ENCODE measurements at regions not wholly inside any gene's neighbourhood (a gene's known extent, or its start where the extent isn't known, plus 50 kb on each side); places are given as distances from the start of the nearest gene placed in this dataset.

- CTCF ChIA-PET (ENCODE audit: partially characterized antibody), result no interaction called here
- H3K56ac ChIP-seq (replicated peaks; ENCODE audit: insufficient read length, low read depth, low read length), result peak overlapping the region; percentile 52
- no peaks in the 10 kb centered on the region for H3K9me3 ChIP-seq (ENCODE audit: insufficient read depth in 2 of 2, low read depth in 1 of 2, low read length in 1 of 2)
- H3K27me3 ChIP-seq (replicated peaks in 1 of 4; ENCODE audit: control insufficient read depth in 3 of 4, extremely low read depth in 1 of 4, insufficient read depth in 3 of 4, low read length in 3 of 4), result no peaks in the 10 kb centered on the region
- H2BK5ac ChIP-seq (ENCODE audit: low read depth, low read length), result no peak overlapping the region
- no peak overlapping the region for H2BK12ac ChIP-seq (ENCODE audit: low read depth, low read length)
- no peak overlapping the region for H3K23ac ChIP-seq (ENCODE audit: insufficient read length)
- no peaks in the 10 kb centered on the region for H3K36me3 ChIP-seq (ENCODE audit: control insufficient read depth in 2 of 4, insufficient read depth in 4 of 4, low read length in 3 of 4)
- no peaks in the 10 kb centered on the region for H3K79me2 ChIP-seq (ENCODE audit: control insufficient read depth in 1 of 2, insufficient read depth in 2 of 2, low read length in 2 of 2)
- H3K14ac ChIP-seq (ENCODE audit: insufficient read length), result no peak overlapping the region
- H2BK120ac ChIP-seq (replicated peaks; ENCODE audit: low read depth, low read length), result no peak overlapping the region
- TF ChIP-seq ASH2L (IDR thresholded peaks at IDR 0.05; ENCODE audit: low read length) (no peak), CTBP2 (IDR thresholded peaks at IDR 0.05; ENCODE audit: borderline replicate concordance, insufficient read depth, insufficient read length, low read length) (no peak), CHD2 (IDR thresholded peaks at IDR 0.05; ENCODE audit: low read length) (no peak), JUN (IDR thresholded peaks at IDR 0.05; ENCODE audit: low read depth, low read length) (no peak), POU5F1 (IDR thresholded peaks at IDR 0.05; ENCODE audit: low read depth, low read length) (no peak), TCF12 (IDR thresholded peaks at IDR 0.05; ENCODE audit: low read depth, low read length) (no peak), CHD1 (IDR thresholded peaks at IDR 0.05; ENCODE audit: low read depth, low read length) (no peak), RFX5 (IDR thresholded peaks at IDR 0.05; ENCODE audit: borderline replicate concordance, low read depth, low read length) (no peak), TAF1 (IDR thresholded peaks at IDR 0.05; ENCODE audit: low read depth, low read length) (no peak), MAFK (IDR thresholded peaks at IDR 0.05; ENCODE audit: low read depth, low read length) (no peak)
- WGBS, 2 experiments (ENCODE audit: extremely low coverage in 1 of 2, insufficient coverage in 1 of 2, insufficient read length in 1 of 2, insufficient replicate concordance in 2 of 2, low coverage in 1 of 2, low lambda C conversion rate in 2 of 2, missing lambda C conversion rate in 1 of 2), result 91 to 100% methylated on average over 2 to 3 of the region's 3 CpGs
- no peak for FAIRE-seq
- no peak overlapping the region for H4K5ac ChIP-seq (ENCODE audit: insufficient read length, low read depth, low read length)
- no peak overlapping the region for H2BK20ac ChIP-seq (ENCODE audit: low read length)
- DNase-seq (ENCODE audit: low read depth in 1 of 2, low spot score in 2 of 2), result no peak
- H3K18ac ChIP-seq (ENCODE audit: extremely low read depth, low read length), result no peak overlapping the region
- no peak overlapping the region for H3K4ac ChIP-seq (replicated peaks; ENCODE audit: insufficient read length, low read depth, low read length)
- no peaks in the 10 kb centered on the region for H3K23me2 ChIP-seq (ENCODE audit: low read depth, low read length)
- peaks cover 0 to 3% (median 0%) of the 10 kb centered on the region in 4 experiments; a peak in 1 of 7 replicates for H3K4me1 ChIP-seq (replicated peaks in 1 of 4; ENCODE audit: control insufficient read depth in 3 of 4, insufficient read depth in 4 of 4, low read length in 3 of 4)
- H2BK15ac ChIP-seq (ENCODE audit: low read length), result no peak overlapping the region
- no peak overlapping the region for H4K8ac ChIP-seq (ENCODE audit: extremely low read depth, insufficient read depth, low read length)
- H2AK5ac ChIP-seq (ENCODE audit: low read depth, low read length), result no peak overlapping the region
- H3K4me3 ChIP-seq (ENCODE audit: extremely low read depth in 1 of 4, insufficient read depth in 2 of 4, low read depth in 3 of 4, low read length in 4 of 4), result no peak overlapping the region
- no peak overlapping the region for H4K91ac ChIP-seq (replicated peaks; ENCODE audit: insufficient read length, low read length)
- no peaks in the 10 kb centered on the region for H3K79me1 ChIP-seq (ENCODE audit: low read depth, low read length)
- POLR2A ChIA-PET (ENCODE audit: partially characterized antibody), result no interaction called here
- H3K27ac ChIP-seq (ENCODE audit: low read depth, low read length), result no peak overlapping the region
- no peak overlapping the region for H2AFZ ChIP-seq (ENCODE audit: low read length)
- no peaks in the 10 kb centered on the region for H4K20me1 ChIP-seq (replicated peaks in 1 of 2; ENCODE audit: control insufficient read depth in 1 of 2, insufficient read depth in 2 of 2, low read length in 2 of 2)
- H3K4me2 ChIP-seq (ENCODE audit: insufficient read depth in 1 of 2, low read depth in 2 of 2, low read length in 2 of 2), result no peak overlapping the region
- H3K9ac ChIP-seq (replicated peaks in 1 of 4; ENCODE audit: extremely low read depth in 1 of 4, low read depth in 3 of 4, low read length in 3 of 4), result no peak overlapping the region
These were observed 434.8 kb upstream of the TMEM132C start for GRCh38 chr12:127832172-127832571.
